ENCODE measurements at regions not wholly inside any gene's neighbourhood (a gene's known extent, or its start where the extent isn't known, plus 50 kb on each side); places are given as distances from the start of the nearest gene placed in this dataset.

DNA sequence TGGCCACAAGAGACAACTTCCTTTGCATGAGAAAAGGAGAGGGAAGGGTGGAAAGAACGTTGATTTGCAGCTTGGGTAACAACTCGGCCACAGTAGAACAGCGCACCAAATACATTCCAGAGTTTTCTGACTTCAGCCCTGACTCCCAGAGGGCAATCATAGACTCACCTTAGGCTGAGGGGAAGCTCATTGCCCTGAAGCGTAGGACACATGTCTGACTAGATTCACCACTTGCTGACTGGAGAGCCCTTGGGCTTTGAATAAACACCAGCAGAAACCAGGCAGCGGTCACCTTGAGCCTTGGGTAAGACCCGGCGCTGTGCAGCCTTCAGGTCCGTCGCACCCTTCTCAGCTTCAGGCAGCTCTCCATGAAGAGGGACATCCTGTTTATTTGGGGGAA is 151.8 kb upstream of the GRIA4 start:
- Mint-ChIP-seq H3K36me3 (ENCODE audit: low read depth) (no peaks in the 10 kb centered on the region), H3K9me3 (no peaks in the 10 kb centered on the region), H3K27ac (no peak overlapping the region), H3K27me3 (peaks cover 11% of the 10 kb centered on the region), H3K4me3 (no peak overlapping the region), H3K4me1 (no peaks in the 10 kb centered on the region)
- no peak for ATAC-seq (replicated peaks)

- Mint-ChIP-seq H3K36me3 (ENCODE audit: low read depth) (no peaks in the 10 kb centered on the region), H3K4me1 (no peaks in the 10 kb centered on the region), H3K27ac (no peak overlapping the region), H3K27me3 (peaks cover 11% of the 10 kb centered on the region), H3K9me3 (no peaks in the 10 kb centered on the region), H3K4me3 (no peak overlapping the region)
- no peak for ATAC-seq (replicated peaks)
Observed at GRCh38 chr11:105456950-105457349, 152.9 kb upstream of the GRIA4 start.

DNA sequence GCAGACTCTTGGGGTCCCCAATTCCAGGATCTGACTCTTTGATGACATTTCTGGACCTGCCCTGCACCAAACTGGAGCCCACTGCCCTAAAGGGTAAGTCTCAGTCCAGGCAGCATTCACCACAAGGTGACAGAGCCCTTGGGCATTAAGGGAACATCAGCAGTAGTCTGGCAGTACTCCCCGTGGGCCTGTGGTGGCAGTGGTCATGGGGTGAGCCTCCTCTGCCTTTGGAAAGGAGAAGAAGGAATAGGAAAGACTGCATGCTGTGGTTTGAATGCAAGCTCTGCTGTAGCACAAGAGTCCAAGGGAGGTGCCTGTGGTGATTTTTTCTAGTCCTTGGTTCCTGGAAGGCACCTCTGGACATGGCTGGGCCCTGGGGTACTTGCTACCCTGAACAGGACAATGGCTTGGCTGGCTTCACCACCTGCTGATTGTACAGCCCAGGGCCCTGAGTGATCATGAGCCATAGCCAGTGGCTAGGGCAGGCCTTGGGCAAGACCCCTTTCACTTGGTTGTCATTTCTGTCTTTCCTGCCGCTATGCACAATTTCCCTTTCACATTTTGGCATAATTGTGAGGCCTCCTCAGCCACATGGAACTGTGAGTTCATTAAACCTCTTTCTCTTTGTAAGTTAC is 160.7 kb upstream of the GRIA4 start:
- Mint-ChIP-seq H3K36me3 (ENCODE audit: low read depth) (no peaks in the 10 kb centered on the region), H3K4me1 (no peaks in the 10 kb centered on the region), H3K27me3 (no peaks in the 10 kb centered on the region), H3K27ac (no peak overlapping the region), H3K4me3 (no peak overlapping the region), H3K9me3 (peaks cover 6% of the 10 kb centered on the region)
- peak; percentile 17 for ATAC-seq (replicated peaks)

GRCh38 chr11:105448703-105449079 is 161.2 kb upstream of the GRIA4 start:
- H3K9me3 Mint-ChIP-seq = peaks cover 6% of the 10 kb centered on the region
- H3K36me3 Mint-ChIP-seq (ENCODE audit: low read depth) = no peaks in the 10 kb centered on the region
- no peaks in the 10 kb centered on the region for H3K4me1 Mint-ChIP-seq
- H3K27me3 Mint-ChIP-seq = no peaks in the 10 kb centered on the region
- peak; percentile 67 for ATAC-seq (replicated peaks)
- no peak overlapping the region for H3K27ac Mint-ChIP-seq
- no peak overlapping the region for H3K4me3 Mint-ChIP-seq

DNA sequence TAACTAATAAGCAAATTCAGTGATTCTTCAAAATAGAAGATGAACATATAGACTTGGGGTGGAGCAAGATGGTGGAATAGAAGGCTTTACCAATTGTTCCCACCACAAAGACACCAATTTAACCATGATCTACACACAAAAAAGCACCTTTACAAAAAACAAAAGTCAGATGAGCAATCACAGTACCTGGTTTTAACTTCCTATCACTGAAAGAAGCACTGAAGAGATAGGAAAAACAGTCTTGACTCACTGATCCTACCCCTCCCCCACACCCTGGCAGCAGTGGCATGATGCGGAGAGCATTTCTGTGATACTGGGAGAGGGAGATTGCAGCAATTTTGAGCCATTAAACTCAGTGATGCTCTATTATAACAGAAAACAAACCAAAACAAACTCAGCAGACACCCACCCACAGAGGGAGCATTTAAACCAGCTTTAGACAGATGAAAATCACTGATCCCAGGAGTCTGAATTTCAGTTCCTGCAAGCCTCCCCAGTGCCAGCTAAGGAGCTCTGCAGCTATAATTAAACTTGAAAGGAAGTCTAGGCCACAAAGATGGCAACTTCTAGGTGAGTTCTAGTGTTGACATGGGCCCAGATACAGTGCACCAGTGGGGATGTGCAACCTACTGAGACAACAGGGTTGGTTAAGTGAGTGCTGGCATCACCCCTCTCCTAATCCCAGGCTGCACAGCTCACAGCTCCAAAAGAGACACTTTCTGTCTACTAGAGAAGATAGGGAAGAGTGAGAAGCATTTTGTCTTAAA is 161.8 kb upstream of the GRIA4 start:
- no peak overlapping the region for H3K27ac Mint-ChIP-seq
- H3K9me3 Mint-ChIP-seq = peaks cover 6% of the 10 kb centered on the region
- H3K4me1 Mint-ChIP-seq = no peaks in the 10 kb centered on the region
- no peaks in the 10 kb centered on the region for H3K27me3 Mint-ChIP-seq
- no peaks in the 10 kb centered on the region for H3K36me3 Mint-ChIP-seq (ENCODE audit: low read depth)
- H3K4me3 Mint-ChIP-seq = no peak overlapping the region
- ATAC-seq (replicated peaks) = peak; percentile 71

GRCh38 chr11:105443623-105444022 is 166.2 kb upstream of the GRIA4 start:
- H3K27me3 Mint-ChIP-seq = peaks cover 4% of the 10 kb centered on the region

GRCh38 chr11:105432241-105432995 is 177.5 kb upstream of the GRIA4 start:
- Mint-ChIP-seq H3K36me3 (ENCODE audit: low read depth) (no peaks in the 10 kb centered on the region), H3K27me3 (no peaks in the 10 kb centered on the region), H3K27ac (no peak overlapping the region), H3K4me3 (no peak overlapping the region), H3K9me3 (no peaks in the 10 kb centered on the region), H3K4me1 (no peaks in the 10 kb centered on the region)
- ATAC-seq (replicated peaks) = no peak

More at GRCh38 chr11:105443623-105444022, 166.2 kb upstream of the GRIA4 start:
- Mint-ChIP-seq H3K36me3 (ENCODE audit: low read depth) (no peaks in the 10 kb centered on the region), H3K4me1 (no peaks in the 10 kb centered on the region), H3K9me3 (peaks cover 6% of the 10 kb centered on the region), H3K4me3 (no peak overlapping the region), H3K27ac (no peak overlapping the region)
- no peak for ATAC-seq (replicated peaks)

DNA sequence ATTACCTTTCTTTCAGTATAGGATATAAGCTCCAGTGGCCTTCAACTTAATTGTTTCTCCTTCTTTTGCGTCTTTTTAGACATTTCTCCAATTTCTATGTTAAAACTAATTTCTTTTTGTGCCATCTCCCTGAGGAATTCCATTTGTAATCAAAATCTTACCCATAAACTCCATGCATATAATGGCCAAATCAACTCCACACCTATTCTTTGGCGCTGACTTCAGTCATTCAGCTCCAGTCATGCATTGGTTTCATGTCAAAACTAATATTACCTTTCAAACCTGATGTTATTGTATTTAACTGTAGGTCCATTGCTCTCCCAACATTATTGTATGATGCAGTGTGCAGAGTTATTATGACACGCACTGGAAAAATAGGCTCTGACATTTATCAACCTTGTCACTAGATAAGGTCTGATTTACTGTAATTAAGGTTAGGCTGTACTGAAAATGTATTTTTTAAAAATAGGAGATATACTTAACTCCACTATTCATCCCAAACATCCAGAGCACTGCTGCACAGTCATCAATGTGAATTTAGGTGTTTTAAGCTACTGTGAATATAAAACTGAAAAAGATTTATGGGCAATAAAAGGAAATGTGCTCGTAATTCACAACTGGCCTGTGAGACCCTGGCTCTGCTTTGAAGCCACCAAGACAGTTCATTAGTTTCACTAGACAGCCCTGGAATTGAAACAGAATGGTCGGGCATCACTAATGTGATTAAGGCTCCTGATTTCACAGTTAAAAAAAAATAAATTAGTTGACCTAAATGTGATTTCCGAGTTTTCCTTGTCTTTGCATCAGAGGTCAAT is 180.6 kb upstream of the GRIA4 start:
- no peaks in the 10 kb centered on the region for H3K9me3 Mint-ChIP-seq
- no peak overlapping the region for H3K4me3 Mint-ChIP-seq
- H3K36me3 Mint-ChIP-seq (ENCODE audit: low read depth) = no peaks in the 10 kb centered on the region
- H3K4me1 Mint-ChIP-seq = no peaks in the 10 kb centered on the region
- ATAC-seq (replicated peaks) = no peak
- no peak overlapping the region for H3K27ac Mint-ChIP-seq
- no peaks in the 10 kb centered on the region for H3K27me3 Mint-ChIP-seq

DNA sequence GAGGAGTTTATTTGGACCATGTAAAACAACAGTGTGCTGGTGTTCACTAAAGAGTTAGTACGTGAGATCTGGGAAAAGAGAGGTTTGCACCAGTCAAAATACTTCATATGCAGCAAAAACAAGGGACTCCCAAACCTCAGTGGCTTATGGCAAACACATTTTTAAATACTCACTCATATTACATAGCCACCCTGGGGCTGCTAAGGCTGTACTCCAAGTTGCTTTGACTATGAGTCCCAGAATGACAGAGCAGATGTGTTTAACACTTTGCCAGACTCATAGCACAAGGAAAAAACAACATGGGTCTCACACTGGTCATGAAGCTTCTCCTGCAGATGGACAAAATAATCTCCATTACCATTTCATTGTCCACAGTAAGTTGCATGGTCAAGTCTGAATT is 202.8 kb upstream of the GRIA4 start:
- H3K27me3 Mint-ChIP-seq = peaks cover 4% of the 10 kb centered on the region
- H3K27ac Mint-ChIP-seq = no peak overlapping the region
- no peak for ATAC-seq (replicated peaks)
- no peaks in the 10 kb centered on the region for H3K9me3 Mint-ChIP-seq
- H3K4me3 Mint-ChIP-seq = no peak overlapping the region
- no peaks in the 10 kb centered on the region for H3K4me1 Mint-ChIP-seq
- no peaks in the 10 kb centered on the region for H3K36me3 Mint-ChIP-seq (ENCODE audit: low read depth)

DNA sequence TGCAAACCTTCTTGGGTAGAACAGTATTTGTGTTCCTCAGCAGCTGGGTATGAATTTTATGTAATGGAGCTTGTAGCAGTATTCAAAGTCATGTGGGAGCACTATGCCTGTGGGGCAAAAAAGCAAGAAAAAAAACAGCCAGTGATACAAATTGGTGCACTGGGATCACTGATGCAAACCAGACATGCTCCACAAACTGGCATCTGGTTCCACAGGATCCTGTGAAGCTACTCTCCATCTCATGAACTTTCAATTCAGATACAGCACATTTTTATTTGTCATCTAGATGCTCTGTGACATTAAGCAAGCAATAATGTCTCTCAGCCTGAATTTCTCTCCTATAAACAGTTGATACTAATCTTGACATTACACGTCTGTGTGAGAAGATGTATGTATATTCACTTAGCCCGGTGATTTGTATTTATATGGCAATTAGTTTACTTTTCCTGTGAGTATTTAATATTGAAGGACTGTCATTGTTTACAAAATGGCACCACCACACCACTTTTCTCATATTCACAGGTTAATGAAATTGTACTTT is 208.5 kb upstream of the GRIA4 start:
- ATAC-seq (replicated peaks) = no peak
- Mint-ChIP-seq H3K4me1 (no peaks in the 10 kb centered on the region), H3K27me3 (peaks cover 8% of the 10 kb centered on the region), H3K9me3 (no peaks in the 10 kb centered on the region), H3K36me3 (ENCODE audit: low read depth) (no peaks in the 10 kb centered on the region), H3K27ac (no peak overlapping the region), H3K4me3 (no peak overlapping the region)

DNA sequence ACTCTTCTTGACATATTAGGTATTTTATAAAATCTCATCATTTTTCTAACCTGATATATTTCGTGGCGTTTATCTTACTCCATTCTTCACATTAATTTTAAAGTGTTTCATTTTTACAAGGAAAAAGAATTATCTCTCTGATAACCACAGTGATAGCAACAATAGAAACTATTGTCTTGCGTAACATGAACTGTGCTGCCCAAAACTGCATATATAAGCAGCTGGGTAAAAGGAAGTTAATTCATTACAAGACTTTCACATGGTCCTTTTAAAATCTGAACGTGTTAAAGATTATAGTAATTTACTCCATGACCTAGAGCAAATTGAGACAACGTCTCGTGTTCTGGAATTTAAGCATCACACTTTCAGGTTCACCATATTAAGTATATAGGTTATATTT is 210.4 kb upstream of the GRIA4 start:
- Mint-ChIP-seq H3K36me3 (ENCODE audit: low read depth) (no peaks in the 10 kb centered on the region), H3K27ac (no peak overlapping the region), H3K27me3 (peaks cover 8% of the 10 kb centered on the region), H3K4me1 (no peaks in the 10 kb centered on the region), H3K9me3 (no peaks in the 10 kb centered on the region), H3K4me3 (no peak overlapping the region)
- no peak for ATAC-seq (replicated peaks)

- peaks cover 8% of the 10 kb centered on the region for H3K27me3 Mint-ChIP-seq
- no peak overlapping the region for H3K4me3 Mint-ChIP-seq
- no peaks in the 10 kb centered on the region for H3K9me3 Mint-ChIP-seq
- no peaks in the 10 kb centered on the region for H3K36me3 Mint-ChIP-seq (ENCODE audit: low read depth)
- H3K4me1 Mint-ChIP-seq = no peaks in the 10 kb centered on the region
- no peak for ATAC-seq (replicated peaks)
- H3K27ac Mint-ChIP-seq = no peak overlapping the region
Observed at GRCh38 chr11:105398636-105399035, 211.2 kb upstream of the GRIA4 start.

DNA sequence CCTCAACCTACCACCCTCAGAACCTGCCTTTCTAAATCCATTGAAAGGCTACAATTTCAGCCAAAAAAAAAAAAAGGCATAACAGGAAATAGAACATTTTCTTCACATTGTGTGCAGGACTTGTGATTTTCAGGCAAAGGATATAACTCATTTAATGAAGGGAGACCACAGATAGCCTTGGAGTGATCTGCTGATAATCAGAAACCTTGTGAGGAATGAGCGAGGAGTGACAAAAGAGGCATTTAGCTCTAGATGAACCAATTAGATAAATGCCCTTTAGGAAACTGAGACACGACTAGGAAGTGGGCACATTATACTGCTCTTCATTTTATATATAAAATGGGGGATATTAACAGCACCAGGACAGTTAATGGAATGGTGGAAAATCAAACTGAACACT is 216.5 kb upstream of the GRIA4 start:
- H3K4me1 Mint-ChIP-seq = no peaks in the 10 kb centered on the region
- H3K9me3 Mint-ChIP-seq = no peaks in the 10 kb centered on the region
- no peaks in the 10 kb centered on the region for H3K27me3 Mint-ChIP-seq
- no peak for ATAC-seq (replicated peaks)
- H3K27ac Mint-ChIP-seq = no peak overlapping the region
- no peaks in the 10 kb centered on the region for H3K36me3 Mint-ChIP-seq (ENCODE audit: low read depth)
- no peak overlapping the region for H3K4me3 Mint-ChIP-seq

- H3K27me3 Mint-ChIP-seq = no peaks in the 10 kb centered on the region
- H3K27ac Mint-ChIP-seq = no peak overlapping the region
- no peak overlapping the region for H3K4me3 Mint-ChIP-seq
- no peaks in the 10 kb centered on the region for H3K36me3 Mint-ChIP-seq (ENCODE audit: low read depth)
- no peaks in the 10 kb centered on the region for H3K9me3 Mint-ChIP-seq
- no peak for ATAC-seq (replicated peaks)
- no peaks in the 10 kb centered on the region for H3K4me1 Mint-ChIP-seq
Observed at GRCh38 chr11:105392556-105392955, 217.3 kb upstream of the GRIA4 start.
